Natural killer cell (primary cell): ENCODE measurements at regions not wholly inside any gene's neighbourhood (a gene's known extent, or its start where the extent isn't known, plus 50 kb on each side); places are given as distances from the start of the nearest gene placed in this dataset.

Experiments used
- ATAC-seq, 3 donors: fragments of 150-1000 bp in 2 of 3; fragments of 200-7000 bp in 1 of 3; cut with Tn5 transposase; 1 replicate in 1 of 3; 2 replicates in 2 of 3; pipeline ENCODE4 v1.10.0; 2021; ENCODE audit warnings: mild to moderate bottlenecking in 2 of 3, moderate library complexity in 2 of 3
- DNase-seq, 2 donors: peaks; one replicate each; pipeline versions ENCODE4 v3.0.0 to v3.0.0-alpha.2; 2013 to 2021; ENCODE audit warnings: mixed read lengths in 1 of 2
- H3K27ac ChIP-seq: one replicate; pipeline ENCODE4 v1.5.1; 2013; ENCODE audit warnings: mild to moderate bottlenecking, low read length
- H3K27me3 ChIP-seq: one replicate; pipeline ENCODE4 v1.6.1; 2013; ENCODE audit warnings: low read length; ENCODE audit not compliant: control insufficient read depth, insufficient read depth
- H3K36me3 ChIP-seq: one replicate; pipeline ENCODE4 v1.6.1; 2013; ENCODE audit warnings: low read length; ENCODE audit not compliant: control insufficient read depth, insufficient read depth
- H3K4me1 ChIP-seq: one replicate; pipeline ENCODE4 v1.6.1; 2013; ENCODE audit warnings: low read length; ENCODE audit not compliant: control insufficient read depth, insufficient read depth
- H3K4me3 ChIP-seq: one replicate; pipeline ENCODE4 v1.5.1; 2013; ENCODE audit warnings: low read length
- H3K9me3 ChIP-seq: one replicate; pipeline ENCODE4 v1.6.1; 2013; ENCODE audit warnings: low read length; ENCODE audit not compliant: control insufficient read depth, insufficient read depth
- H3K27ac Mint-ChIP-seq, 2 donors: one replicate each; pipeline ENCODE4 v1.8.0; 2022; ENCODE audit warnings: mild to moderate bottlenecking in 2 of 2, mixed read lengths in 2 of 2, moderate library complexity in 1 of 2
- H3K27me3 Mint-ChIP-seq, 2 donors: one replicate each; pipeline ENCODE4 v1.8.0; 2022; ENCODE audit warnings: low read depth in 2 of 2, mixed read lengths in 2 of 2
- H3K36me3 Mint-ChIP-seq: one replicate; pipeline ENCODE4 v1.8.0; 2022; ENCODE audit warnings: mixed read lengths
- H3K4me1 Mint-ChIP-seq, 2 donors: one replicate each; pipeline ENCODE4 v1.8.0; 2022; ENCODE audit warnings: mixed read lengths in 2 of 2
- H3K4me3 Mint-ChIP-seq: one replicate; pipeline ENCODE4 v1.8.0; 2022; ENCODE audit warnings: mild to moderate bottlenecking, moderate library complexity, mixed read lengths
- H3K9me3 Mint-ChIP-seq, 2 donors: one replicate each; pipeline ENCODE4 v1.8.0; 2022; ENCODE audit warnings: mixed read lengths in 2 of 2
- CTCF ChIP-seq: fragments of 200-600 bp; IDR thresholded peaks from one replicate; pipeline ENCODE4 v1.8.0; 2022; ENCODE audit warnings: antibody characterized with exemption
- WGBS: methylation state at CpG from one replicate; pipeline ENCODE4 v1.1.7; 2013; ENCODE audit warnings: missing lambda C conversion rate; ENCODE audit not compliant: insufficient coverage; 5-methylcytosine and 5-hydroxymethylcytosine counted together
- intact Hi-C: fragments of 100-400 bp; cut with micrococcal nuclease; formaldehyde crosslinking; loops from one replicate; pipeline ENCODE4 v1.14.2; 2022

- Mint-ChIP-seq H3K27ac (no peak overlapping the region), H3K4me3 (no peak overlapping the region), H3K4me1 (no peaks in the 10 kb centered on the region), H3K9me3 (peaks cover 3% of the 10 kb centered on the region in 2 donors), H3K27me3 (no peaks in the 10 kb centered on the region), H3K36me3 (no peaks in the 10 kb centered on the region)
- DNase-seq (no peak), ATAC-seq (no peak)
- intact Hi-C loops, result no loop called here
- Histone ChIP-seq H3K27ac (no peak overlapping the region), H3K27me3 (no peaks in the 10 kb centered on the region), H3K9me3 (no peaks in the 10 kb centered on the region), H3K36me3 (no peaks in the 10 kb centered on the region), H3K4me3 (no peak overlapping the region), H3K4me1 (no peaks in the 10 kb centered on the region)
- no peak for TF ChIP-seq CTCF
- WGBS, result 85% methylated on average over 4 of the region's 4 CpGs
Observed at GRCh38 chr13:106095406-106095805, 440.1 kb downstream of the EFNB2 start.

DNA sequence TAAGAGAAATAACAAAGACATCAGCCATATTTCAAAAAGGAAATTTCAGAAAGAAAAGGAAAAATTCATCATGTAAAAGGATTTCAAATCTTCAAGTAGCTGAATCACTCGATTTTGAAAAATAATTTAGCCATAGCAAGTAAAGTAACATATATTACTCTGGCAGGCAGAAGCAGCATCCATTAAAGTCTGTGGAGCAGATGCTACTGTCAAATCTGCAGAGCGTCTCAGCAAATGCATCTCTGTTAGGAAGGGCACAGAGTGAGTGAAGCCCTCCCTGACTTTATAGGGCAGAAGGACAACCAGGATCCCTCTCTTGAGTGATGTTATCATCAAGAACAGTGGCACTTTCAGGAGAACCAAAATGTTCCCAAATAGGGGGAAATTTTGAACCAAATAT is 445.5 kb downstream of the EFNB2 start:
- H3K4me3 ChIP-seq, result no peak overlapping the region
- no peak for TF ChIP-seq CTCF
- no peaks in the 10 kb centered on the region for H3K36me3 ChIP-seq
- no peak overlapping the region for H3K27ac ChIP-seq
- no peaks in the 10 kb centered on the region for H3K4me1 Mint-ChIP-seq
- no peaks in the 10 kb centered on the region for H3K27me3 Mint-ChIP-seq
- no peaks in the 10 kb centered on the region for H3K27me3 ChIP-seq
- no peaks in the 10 kb centered on the region for H3K4me1 ChIP-seq
- ATAC-seq (no peak), DNase-seq (no peak)
- no peaks in the 10 kb centered on the region for H3K36me3 Mint-ChIP-seq
- WGBS, result 76% methylated on average over 2 of the region's 2 CpGs
- H3K4me3 Mint-ChIP-seq, result no peak overlapping the region
- H3K9me3 Mint-ChIP-seq, result peaks cover 0 to 2% of the 10 kb centered on the region in 2 donors
- intact Hi-C loops, result no loop called here
- no peak overlapping the region for H3K27ac Mint-ChIP-seq
- H3K9me3 ChIP-seq, result no peaks in the 10 kb centered on the region

DNA sequence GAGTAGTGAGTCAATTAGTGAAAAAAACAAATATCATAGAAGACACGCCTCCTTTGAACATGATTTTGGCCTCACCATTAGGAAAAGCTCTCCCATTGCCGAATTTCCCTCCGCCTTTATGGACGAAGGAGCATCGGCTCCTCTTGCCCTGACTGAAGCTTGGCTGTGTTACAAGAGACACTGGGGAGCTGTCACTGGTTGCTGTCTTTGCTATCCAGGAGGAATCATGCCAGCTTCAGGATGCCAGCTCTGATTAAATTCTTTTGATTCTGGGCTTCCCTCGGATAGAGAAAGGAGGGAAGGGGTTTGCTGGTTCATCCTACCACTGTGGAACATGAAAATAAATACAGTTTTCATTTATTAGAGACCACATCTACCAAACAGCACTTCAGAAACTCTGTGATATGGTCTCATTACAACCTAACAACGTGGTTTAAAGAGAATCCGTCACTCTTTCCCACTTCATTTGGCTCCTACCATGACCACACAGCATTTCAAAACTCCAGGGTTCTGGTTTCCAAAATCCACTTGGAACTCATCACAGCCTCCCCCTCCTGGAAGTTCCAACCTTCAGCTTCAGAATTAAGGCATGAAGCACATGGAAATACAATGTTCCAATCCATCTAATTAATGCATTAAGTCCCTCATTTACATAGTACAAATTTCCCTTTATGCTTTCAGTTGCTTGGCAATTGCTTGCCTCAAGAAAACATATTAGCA is 446.0 kb downstream of the EFNB2 start:
- DNase-seq (no peak), ATAC-seq (no peak)
- Histone ChIP-seq H3K36me3 (no peaks in the 10 kb centered on the region), H3K27ac (no peak overlapping the region), H3K4me3 (no peak overlapping the region), H3K27me3 (no peaks in the 10 kb centered on the region), H3K9me3 (no peaks in the 10 kb centered on the region), H3K4me1 (no peaks in the 10 kb centered on the region)
- Mint-ChIP-seq H3K4me3 (no peak overlapping the region), H3K27me3 (no peaks in the 10 kb centered on the region), H3K9me3 (peaks cover 0 to 2% of the 10 kb centered on the region in 2 donors), H3K27ac (no peak overlapping the region), H3K4me1 (no peaks in the 10 kb centered on the region), H3K36me3 (no peaks in the 10 kb centered on the region)
- TF ChIP-seq CTCF, result no peak
- whole genome bisulfite sequencing, result 89% methylated on average over 8 of the region's 8 CpGs
- intact Hi-C loops, result no loop called here

GRCh38 chr13:106088085-106088484 is 447.4 kb downstream of the EFNB2 start:
- Histone ChIP-seq H3K27ac (no peak overlapping the region), H3K36me3 (no peaks in the 10 kb centered on the region), H3K4me1 (no peaks in the 10 kb centered on the region), H3K9me3 (no peaks in the 10 kb centered on the region), H3K4me3 (no peak overlapping the region), H3K27me3 (no peaks in the 10 kb centered on the region)
- H3K4me3 Mint-ChIP-seq, result no peak overlapping the region
- H3K36me3 Mint-ChIP-seq, result no peaks in the 10 kb centered on the region
- no peaks in the 10 kb centered on the region for H3K27me3 Mint-ChIP-seq
- H3K9me3 Mint-ChIP-seq, result peaks cover 0 to 2% of the 10 kb centered on the region in 2 donors
- DNase-seq, result no peak
- no peak for ATAC-seq
- no peak overlapping the region for H3K27ac Mint-ChIP-seq
- TF ChIP-seq CTCF, result no peak
- WGBS, result 92% methylated on average over 6 of the region's 6 CpGs
- intact Hi-C loops, result no loop called here
- H3K4me1 Mint-ChIP-seq, result no peaks in the 10 kb centered on the region
